ENCODE measurements at regions not wholly inside any gene's neighbourhood (a gene's known extent, or its start where the extent isn't known, plus 50 kb on each side); places are given as distances from the start of the nearest gene placed in this dataset.
"Not testable (repeated sequence)": the region's sequence is repeated elsewhere in the genome, so short reads cannot be mapped to it uniquely, and the experiment has no call there.

- H3K27me3 ChIP-seq (ENCODE audit: control insufficient read depth in 1 of 2, insufficient read depth in 2 of 2, low read length in 2 of 2), result no peaks in the 10 kb centered on the region
- H3K9me3 ChIP-seq (ENCODE audit: control insufficient read depth in 2 of 2, low read length in 2 of 2), result no peaks in the 10 kb centered on the region
- no peak overlapping the region for H3K9ac ChIP-seq (ENCODE audit: low read length in 2 of 2)
- no peaks in the 10 kb centered on the region for H3K4me1 ChIP-seq (ENCODE audit: control insufficient read depth, insufficient read depth, low read length)
- H3K27ac ChIP-seq (ENCODE audit: low read length), result no peak overlapping the region
- no peaks in the 10 kb centered on the region for H3K36me3 ChIP-seq (ENCODE audit: control insufficient read depth in 2 of 2, insufficient read depth in 2 of 2, low read length in 2 of 2)
- no peak overlapping the region for H3K4me3 ChIP-seq (ENCODE audit: low read length in 2 of 2)
These were observed 84.3 kb downstream of the ASB1 start for GRCh38 chr2:238510911-238511613.

- H3K4me1 ChIP-seq (ENCODE audit: control insufficient read depth, insufficient read depth, low read length), result no peaks in the 10 kb centered on the region
- no peak overlapping the region for H3K27ac ChIP-seq (ENCODE audit: low read length)
- H3K27me3 ChIP-seq (ENCODE audit: control insufficient read depth in 1 of 2, insufficient read depth in 2 of 2, low read length in 2 of 2), result no peaks in the 10 kb centered on the region
- H3K9ac ChIP-seq (ENCODE audit: low read length in 2 of 2), result no peak overlapping the region
- no peak overlapping the region for H3K4me3 ChIP-seq (ENCODE audit: low read length in 2 of 2)
- H3K36me3 ChIP-seq (ENCODE audit: control insufficient read depth in 2 of 2, insufficient read depth in 2 of 2, low read length in 2 of 2), result no peaks in the 10 kb centered on the region
- peaks cover 0 to under 1% of the 10 kb centered on the region in 2 donors for H3K9me3 ChIP-seq (ENCODE audit: control insufficient read depth in 2 of 2, low read length in 2 of 2)
These were observed 84.9 kb downstream of the ASB1 start for GRCh38 chr2:238511614-238511950.

DNA sequence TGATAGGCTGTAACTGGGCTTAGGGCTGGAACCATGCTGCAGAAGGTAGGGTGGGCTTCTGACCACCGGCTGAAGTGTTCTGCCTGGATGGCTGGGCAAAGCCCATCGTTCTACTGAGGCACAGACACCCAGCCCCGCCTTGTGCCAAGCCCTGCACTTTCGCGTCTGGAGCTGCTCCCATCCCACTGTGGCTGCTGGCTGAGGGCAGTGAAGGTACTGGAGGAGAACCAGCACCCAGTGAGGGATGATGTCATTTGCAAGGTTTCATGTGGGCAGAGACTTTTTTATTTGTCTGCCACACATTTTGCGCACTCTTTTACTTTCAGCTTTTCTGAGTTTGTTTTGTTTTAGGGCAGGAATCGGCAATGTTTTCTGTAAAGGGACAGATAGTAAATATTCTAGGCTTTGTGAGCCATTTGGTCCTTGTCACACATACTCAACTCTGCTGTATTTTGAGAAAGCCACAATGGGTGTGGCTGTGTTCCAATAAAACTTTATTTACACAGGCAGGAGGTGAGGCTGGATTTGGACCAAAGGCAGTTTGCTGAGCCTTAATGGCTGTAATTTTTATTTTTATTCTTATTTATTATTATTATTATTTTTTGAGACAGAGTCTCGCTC, 85.6 kb downstream of the ASB1 start:
- Histone ChIP-seq H3K9ac (ENCODE audit: low read length in 2 of 2) (no peak overlapping the region), H3K4me1 (ENCODE audit: control insufficient read depth, insufficient read depth, low read length) (no peaks in the 10 kb centered on the region), H3K4me3 (ENCODE audit: low read length in 2 of 2) (no peak overlapping the region), H3K27ac (ENCODE audit: low read length) (no peak overlapping the region), H3K9me3 (ENCODE audit: control insufficient read depth in 2 of 2, low read length in 2 of 2) (peaks cover 4 to 7% of the 10 kb centered on the region in 2 donors), H3K27me3 (ENCODE audit: control insufficient read depth in 1 of 2, insufficient read depth in 2 of 2, low read length in 2 of 2) (no peaks in the 10 kb centered on the region), H3K36me3 (ENCODE audit: control insufficient read depth in 2 of 2, insufficient read depth in 2 of 2, low read length in 2 of 2) (no peaks in the 10 kb centered on the region)

- H3K9me3 ChIP-seq (ENCODE audit: control insufficient read depth in 2 of 2, low read length in 2 of 2), result peaks cover 4 to 13% of the 10 kb centered on the region in 2 donors
- H3K9ac ChIP-seq (ENCODE audit: low read length in 2 of 2), result no peak overlapping the region
These were observed 86.6 kb downstream of the ASB1 start for GRCh38 chr2:238513346-238513745.

DNA sequence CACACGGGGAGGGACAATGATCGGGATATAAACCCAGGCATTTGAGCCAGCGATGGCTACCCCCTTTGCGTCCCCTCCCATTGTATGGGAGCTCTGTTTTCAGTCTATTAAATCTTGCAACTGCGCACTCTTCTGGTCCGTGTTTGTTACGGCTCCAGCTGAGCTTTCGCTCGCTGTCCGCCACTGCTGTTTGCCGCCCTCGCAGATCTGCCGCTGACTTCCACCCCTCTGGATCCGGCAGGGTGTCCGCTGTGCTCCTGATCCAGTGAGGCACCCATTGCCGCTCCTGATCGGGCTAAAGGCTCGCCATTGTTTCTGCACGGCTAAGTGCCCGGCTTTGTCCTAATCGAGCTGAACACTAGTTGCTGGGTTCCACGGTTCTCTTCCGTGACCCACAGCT, 87.3 kb downstream of the ASB1 start:
- H3K36me3 ChIP-seq (ENCODE audit: control insufficient read depth in 2 of 2, insufficient read depth in 2 of 2, low read length in 2 of 2); H3K4me3 ChIP-seq (ENCODE audit: low read length in 2 of 2); H3K4me1 ChIP-seq (ENCODE audit: control insufficient read depth, insufficient read depth, low read length); H3K27ac ChIP-seq (ENCODE audit: low read length); H3K9ac ChIP-seq (ENCODE audit: low read length in 2 of 2); H3K27me3 ChIP-seq (ENCODE audit: control insufficient read depth in 1 of 2, insufficient read depth in 2 of 2, low read length in 2 of 2): not testable (repeated sequence)
- peaks cover 4 to 16% of the 10 kb centered on the region in 2 donors for H3K9me3 ChIP-seq (ENCODE audit: control insufficient read depth in 2 of 2, low read length in 2 of 2)

More at GRCh38 chr2:238513346-238513745, 86.6 kb downstream of the ASB1 start:
- Histone ChIP-seq H3K27me3 (ENCODE audit: control insufficient read depth in 1 of 2, insufficient read depth in 2 of 2, low read length in 2 of 2) (no peaks in the 10 kb centered on the region), H3K4me3 (ENCODE audit: low read length in 2 of 2) (no peak overlapping the region), H3K36me3 (ENCODE audit: control insufficient read depth in 2 of 2, insufficient read depth in 2 of 2, low read length in 2 of 2) (no peaks in the 10 kb centered on the region), H3K4me1 (ENCODE audit: control insufficient read depth, insufficient read depth, low read length) (no peaks in the 10 kb centered on the region), H3K27ac (ENCODE audit: low read length) (no peak overlapping the region)

DNA sequence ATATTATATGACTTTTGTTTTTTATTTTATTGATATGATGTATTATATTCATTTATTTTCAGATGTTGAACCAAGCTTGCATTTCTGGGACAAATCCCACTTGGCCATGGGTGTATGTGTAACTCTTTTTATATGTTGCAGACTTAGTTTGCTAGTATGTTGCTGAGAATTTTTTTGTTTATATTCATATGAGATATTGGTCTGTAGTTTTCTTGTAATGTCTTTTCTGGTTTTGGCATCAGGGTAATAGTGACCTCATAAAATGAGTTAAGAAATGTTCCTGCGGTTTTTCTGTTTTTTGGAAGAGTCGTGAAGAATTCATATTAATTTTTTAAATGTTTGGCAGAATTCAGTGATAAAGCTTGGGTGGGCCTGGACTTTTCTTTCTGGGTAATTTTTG, 88.7 kb downstream of the ASB1 start:
- H3K4me3 ChIP-seq (ENCODE audit: low read length in 2 of 2), result no peak overlapping the region
- H3K9me3 ChIP-seq (ENCODE audit: control insufficient read depth in 2 of 2, low read length in 2 of 2), result peaks cover 4 to 16% of the 10 kb centered on the region in 2 donors
- H3K36me3 ChIP-seq (ENCODE audit: control insufficient read depth in 2 of 2, insufficient read depth in 2 of 2, low read length in 2 of 2), result no peaks in the 10 kb centered on the region
- no peak overlapping the region for H3K27ac ChIP-seq (ENCODE audit: low read length)
- no peaks in the 10 kb centered on the region for H3K27me3 ChIP-seq (ENCODE audit: control insufficient read depth in 1 of 2, insufficient read depth in 2 of 2, low read length in 2 of 2)
- no peak overlapping the region for H3K9ac ChIP-seq (ENCODE audit: low read length in 2 of 2)
- no peaks in the 10 kb centered on the region for H3K4me1 ChIP-seq (ENCODE audit: control insufficient read depth, insufficient read depth, low read length)

- Histone ChIP-seq H3K9ac (ENCODE audit: low read length in 2 of 2) (no peak overlapping the region), H3K36me3 (ENCODE audit: control insufficient read depth in 2 of 2, insufficient read depth in 2 of 2, low read length in 2 of 2) (no peaks in the 10 kb centered on the region), H3K4me3 (ENCODE audit: low read length in 2 of 2) (no peak overlapping the region), H3K27me3 (ENCODE audit: control insufficient read depth in 1 of 2, insufficient read depth in 2 of 2, low read length in 2 of 2) (no peaks in the 10 kb centered on the region), H3K4me1 (ENCODE audit: control insufficient read depth, insufficient read depth, low read length) (no peaks in the 10 kb centered on the region), H3K9me3 (ENCODE audit: control insufficient read depth in 2 of 2, low read length in 2 of 2) (peaks cover 4 to 16% of the 10 kb centered on the region in 2 donors), H3K27ac (ENCODE audit: low read length) (no peak overlapping the region)
These were observed 90.5 kb downstream of the ASB1 start for GRCh38 chr2:238517209-238517608.

- Histone ChIP-seq H3K27ac (ENCODE audit: low read length) (no peak overlapping the region), H3K4me1 (ENCODE audit: control insufficient read depth, insufficient read depth, low read length) (no peaks in the 10 kb centered on the region), H3K9me3 (ENCODE audit: control insufficient read depth in 2 of 2, low read length in 2 of 2) (peaks cover 4 to 16% of the 10 kb centered on the region in 2 donors), H3K9ac (ENCODE audit: low read length in 2 of 2) (no peak overlapping the region), H3K36me3 (ENCODE audit: control insufficient read depth in 2 of 2, insufficient read depth in 2 of 2, low read length in 2 of 2) (no peaks in the 10 kb centered on the region), H3K27me3 (ENCODE audit: control insufficient read depth in 1 of 2, insufficient read depth in 2 of 2, low read length in 2 of 2) (no peaks in the 10 kb centered on the region), H3K4me3 (ENCODE audit: low read length in 2 of 2) (no peak overlapping the region)
These were observed 91.6 kb downstream of the ASB1 start for GRCh38 chr2:238518172-238518820.

DNA sequence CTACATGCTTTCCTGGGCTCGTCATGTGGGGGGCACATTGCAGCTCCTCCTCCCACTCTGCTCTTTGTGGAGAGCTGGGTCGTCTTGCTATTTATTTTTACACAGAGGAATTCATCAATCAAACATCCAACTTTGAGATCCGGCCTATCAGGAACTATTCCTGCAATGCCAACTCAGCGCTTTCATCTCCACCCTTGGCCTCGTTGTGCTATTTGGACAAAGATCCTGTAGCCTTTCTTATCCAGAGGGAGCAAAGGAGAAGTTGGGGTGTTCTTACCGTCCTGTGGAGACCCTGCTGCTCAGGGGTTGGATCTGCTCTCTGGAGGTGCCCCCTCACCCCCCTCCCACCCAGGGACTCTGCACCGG, 92.1 kb downstream of the ASB1 start:
- Histone ChIP-seq H3K4me3 (ENCODE audit: low read length in 2 of 2) (no peak overlapping the region), H3K27ac (ENCODE audit: low read length) (no peak overlapping the region), H3K4me1 (ENCODE audit: control insufficient read depth, insufficient read depth, low read length) (peaks cover 4% of the 10 kb centered on the region), H3K9ac (ENCODE audit: low read length in 2 of 2) (no peak overlapping the region), H3K9me3 (ENCODE audit: control insufficient read depth in 2 of 2, low read length in 2 of 2) (peaks cover 4 to 16% of the 10 kb centered on the region in 2 donors), H3K27me3 (ENCODE audit: control insufficient read depth in 1 of 2, insufficient read depth in 2 of 2, low read length in 2 of 2) (no peaks in the 10 kb centered on the region), H3K36me3 (ENCODE audit: control insufficient read depth in 2 of 2, insufficient read depth in 2 of 2, low read length in 2 of 2) (no peaks in the 10 kb centered on the region)

GRCh38 chr2:238520359-238520886, 93.7 kb downstream of the ASB1 start:
- Histone ChIP-seq H3K9ac (ENCODE audit: low read length in 2 of 2) (no peak overlapping the region), H3K36me3 (ENCODE audit: control insufficient read depth in 2 of 2, insufficient read depth in 2 of 2, low read length in 2 of 2) (no peaks in the 10 kb centered on the region), H3K9me3 (ENCODE audit: control insufficient read depth in 2 of 2, low read length in 2 of 2) (peaks cover 4 to 16% of the 10 kb centered on the region in 2 donors), H3K4me3 (ENCODE audit: low read length in 2 of 2) (no peak overlapping the region), H3K4me1 (ENCODE audit: control insufficient read depth, insufficient read depth, low read length) (peaks cover 7% of the 10 kb centered on the region), H3K27me3 (ENCODE audit: control insufficient read depth in 1 of 2, insufficient read depth in 2 of 2, low read length in 2 of 2) (no peaks in the 10 kb centered on the region), H3K27ac (ENCODE audit: low read length) (no peak overlapping the region)

DNA sequence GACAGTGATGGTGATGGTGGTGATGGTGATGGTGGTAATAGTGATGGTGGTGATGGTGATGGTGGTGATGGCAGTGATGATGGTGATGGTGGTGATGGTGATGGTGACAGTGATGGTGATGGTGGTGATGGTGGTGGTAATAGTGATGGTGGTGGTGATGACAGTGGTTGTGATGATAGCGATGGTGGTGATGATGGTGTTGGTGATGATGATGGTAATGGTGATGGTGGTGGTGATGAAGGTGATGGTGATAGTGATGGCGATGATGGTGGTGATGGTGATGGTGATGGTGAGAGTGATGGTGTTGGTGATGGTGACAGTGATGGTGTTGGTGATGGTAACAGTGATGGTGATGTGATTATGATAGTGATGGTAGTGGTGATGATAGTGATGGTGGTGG, 94.3 kb downstream of the ASB1 start:
- H3K27ac ChIP-seq (ENCODE audit: low read length), result no peak overlapping the region
- no peaks in the 10 kb centered on the region for H3K27me3 ChIP-seq (ENCODE audit: control insufficient read depth in 1 of 2, insufficient read depth in 2 of 2, low read length in 2 of 2)
- H3K9me3 ChIP-seq (ENCODE audit: control insufficient read depth in 2 of 2, low read length in 2 of 2), result peaks cover 4 to 16% of the 10 kb centered on the region in 2 donors
- H3K4me3 ChIP-seq (ENCODE audit: low read length in 2 of 2), result no peak overlapping the region
- no peaks in the 10 kb centered on the region for H3K36me3 ChIP-seq (ENCODE audit: control insufficient read depth in 2 of 2, insufficient read depth in 2 of 2, low read length in 2 of 2)
- H3K4me1 ChIP-seq (ENCODE audit: control insufficient read depth, insufficient read depth, low read length), result peaks cover 7% of the 10 kb centered on the region
- no peak overlapping the region for H3K9ac ChIP-seq (ENCODE audit: low read length in 2 of 2)
